ENCODE measurements at regions not wholly inside any gene's neighbourhood (a gene's known extent, or its start where the extent isn't known, plus 50 kb on each side); places are given as distances from the start of the nearest gene placed in this dataset.
"Not testable (repeated sequence)": the region's sequence is repeated elsewhere in the genome, so short reads cannot be mapped to it uniquely, and the experiment has no call there.

DNA sequence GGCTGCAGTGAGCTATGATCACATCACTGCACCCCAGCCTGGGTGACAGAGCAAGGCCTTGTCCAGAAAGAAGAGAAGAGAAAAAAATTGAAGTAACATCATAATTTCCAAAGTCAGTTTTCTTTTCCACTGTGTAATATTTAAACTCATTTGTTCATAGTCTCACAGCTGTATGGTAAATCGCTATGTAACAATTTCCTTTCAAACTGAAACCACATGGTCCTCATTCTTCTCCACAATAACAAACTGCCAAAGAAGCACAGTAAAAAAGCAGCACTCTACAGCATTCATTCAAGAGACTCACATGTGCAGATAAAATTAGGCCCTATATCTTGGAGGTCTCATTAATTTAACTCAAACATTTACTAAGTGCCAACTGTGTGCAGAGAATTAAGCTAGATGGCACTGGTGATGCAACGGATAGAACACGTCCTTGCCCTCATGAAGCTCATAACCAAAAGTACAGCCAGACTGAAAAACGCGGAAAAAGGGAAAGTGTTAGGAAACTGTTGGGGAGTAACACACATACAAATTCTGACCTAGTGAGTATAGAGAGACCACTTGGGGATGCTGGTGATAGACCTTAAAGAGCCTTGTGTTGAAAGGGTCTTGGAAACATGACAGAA, 174.0 kb upstream of the KCTD7 start:
- Histone ChIP-seq H3K9me2 (ENCODE audit: insufficient read depth, low read length) (no peaks in the 10 kb centered on the region), H3K4me3 (ENCODE audit: low read depth, low read length, poor library complexity, severe bottlenecking) (no peak overlapping the region), H3K4me1 (ENCODE audit: insufficient read depth, low read length, poor library complexity, severe bottlenecking) (peaks cover 29% of the 10 kb centered on the region), H3K27ac (ENCODE audit: low read depth, low read length, poor library complexity, severe bottlenecking) (no peak overlapping the region), H3K9me3 (ENCODE audit: low read length) (no peaks in the 10 kb centered on the region), H2AFZ (ENCODE audit: low read length) (no peak overlapping the region), H4K20me1 (ENCODE audit: insufficient read depth, low read length) (no peaks in the 10 kb centered on the region), H3K79me2 (ENCODE audit: insufficient read depth, low read depth, low read length) (no peaks in the 10 kb centered on the region), H3K36me3 (ENCODE audit: insufficient read depth, low read length) (no peaks in the 10 kb centered on the region), H3K4me2 (ENCODE audit: low read length) (no peak overlapping the region)
- BruUV-seq (replicated peaks), result no TSS peak
- CTCF ChIA-PET (ENCODE audit: unreplicated experiment), result no interaction called here
- no peak for TF ChIP-seq EZH2phosphoT487 (IDR thresholded peaks at IDR 0.05; ENCODE audit: borderline replicate concordance, low read depth, low read length)
- TF ChIP-seq, protein P1, sequence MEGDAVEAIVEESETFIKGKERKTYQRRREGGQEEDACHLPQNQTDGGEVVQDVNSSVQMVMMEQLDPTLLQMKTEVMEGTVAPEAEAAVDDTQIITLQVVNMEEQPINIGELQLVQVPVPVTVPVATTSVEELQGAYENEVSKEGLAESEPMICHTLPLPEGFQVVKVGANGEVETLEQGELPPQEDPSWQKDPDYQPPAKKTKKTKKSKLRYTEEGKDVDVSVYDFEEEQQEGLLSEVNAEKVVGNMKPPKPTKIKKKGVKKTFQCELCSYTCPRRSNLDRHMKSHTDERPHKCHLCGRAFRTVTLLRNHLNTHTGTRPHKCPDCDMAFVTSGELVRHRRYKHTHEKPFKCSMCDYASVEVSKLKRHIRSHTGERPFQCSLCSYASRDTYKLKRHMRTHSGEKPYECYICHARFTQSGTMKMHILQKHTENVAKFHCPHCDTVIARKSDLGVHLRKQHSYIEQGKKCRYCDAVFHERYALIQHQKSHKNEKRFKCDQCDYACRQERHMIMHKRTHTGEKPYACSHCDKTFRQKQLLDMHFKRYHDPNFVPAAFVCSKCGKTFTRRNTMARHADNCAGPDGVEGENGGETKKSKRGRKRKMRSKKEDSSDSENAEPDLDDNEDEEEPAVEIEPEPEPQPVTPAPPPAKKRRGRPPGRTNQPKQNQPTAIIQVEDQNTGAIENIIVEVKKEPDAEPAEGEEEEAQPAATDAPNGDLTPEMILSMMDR (conservative IDR thresholded peaks at IDR 0.05; ENCODE audit: low read length), result no peak
- intact Hi-C loops (cut with micrococcal nuclease; ENCODE audit: unreplicated experiment), result no loop called here
- POLR2A ChIA-PET, result no interaction called here
- DNase-seq (ENCODE audit: low spot score), result no peak

DNA sequence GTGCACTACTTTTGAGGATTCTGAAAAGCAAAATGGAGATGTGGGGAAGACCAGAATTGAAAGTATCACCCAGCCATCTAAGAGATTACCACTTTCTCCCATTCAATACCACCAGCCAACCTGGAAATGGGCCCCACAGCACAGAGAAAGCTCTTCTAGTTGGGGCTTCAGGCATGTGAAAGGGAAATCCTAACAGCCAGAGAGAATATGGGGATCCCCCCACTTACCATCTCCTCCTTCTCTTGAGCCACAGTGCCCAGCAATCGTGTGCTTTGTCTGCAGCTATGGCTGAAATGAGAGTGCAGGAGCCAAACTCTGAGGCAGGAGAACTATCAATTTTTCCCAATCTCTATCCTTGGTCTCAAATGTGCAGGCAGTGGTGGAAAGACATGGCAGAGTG, 173.2 kb upstream of the KCTD7 start:
- BruUV-seq (replicated peaks); CTCF ChIA-PET (ENCODE audit: unreplicated experiment); H3K4me3 ChIP-seq (ENCODE audit: low read depth, low read length, poor library complexity, severe bottlenecking): not testable (repeated sequence)

DNA sequence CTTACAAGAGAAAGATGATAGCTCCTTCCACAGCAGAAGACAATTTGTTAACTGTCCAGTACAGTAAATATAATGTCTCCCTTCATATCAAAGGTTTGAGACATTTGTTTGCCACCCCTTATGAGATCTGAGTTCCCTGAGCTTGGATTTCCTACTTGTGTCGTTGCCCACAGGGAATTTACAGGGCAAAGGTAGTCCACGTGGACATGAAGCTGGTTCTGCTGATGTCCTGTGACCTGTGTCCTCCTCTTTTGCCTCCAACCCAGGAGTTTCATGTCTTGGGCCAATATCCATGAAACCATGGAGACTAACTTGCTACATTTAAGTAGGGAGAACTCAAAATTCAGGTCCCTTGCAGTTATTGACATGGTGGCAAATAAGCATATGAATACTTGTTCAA, 172.2 kb upstream of the KCTD7 start:
- H3K9me3 ChIP-seq (ENCODE audit: low read length); H3K27ac ChIP-seq (ENCODE audit: low read depth, low read length, poor library complexity, severe bottlenecking); BruUV-seq (replicated peaks); H2AFZ ChIP-seq (ENCODE audit: low read length); H3K4me2 ChIP-seq (ENCODE audit: low read length); DNase-seq (ENCODE audit: low spot score); H3K79me2 ChIP-seq (ENCODE audit: insufficient read depth, low read depth, low read length); POLR2A ChIA-PET; H3K9me2 ChIP-seq (ENCODE audit: insufficient read depth, low read length); H3K4me3 ChIP-seq (ENCODE audit: low read depth, low read length, poor library complexity, severe bottlenecking); intact Hi-C loops (cut with micrococcal nuclease; ENCODE audit: unreplicated experiment); H4K20me1 ChIP-seq (ENCODE audit: insufficient read depth, low read length); CTCF ChIA-PET (ENCODE audit: unreplicated experiment); H3K36me3 ChIP-seq (ENCODE audit: insufficient read depth, low read length): not testable (repeated sequence)
- peaks cover 29% of the 10 kb centered on the region for H3K4me1 ChIP-seq (ENCODE audit: insufficient read depth, low read length, poor library complexity, severe bottlenecking)

More for the DNA sequence above, 173.2 kb upstream of the KCTD7 start:
- DNase-seq (ENCODE audit: low spot score); H4K20me1 ChIP-seq (ENCODE audit: insufficient read depth, low read length); POLR2A ChIA-PET; H3K79me2 ChIP-seq (ENCODE audit: insufficient read depth, low read depth, low read length); H3K4me2 ChIP-seq (ENCODE audit: low read length); H3K9me3 ChIP-seq (ENCODE audit: low read length); H3K36me3 ChIP-seq (ENCODE audit: insufficient read depth, low read length); intact Hi-C loops (cut with micrococcal nuclease; ENCODE audit: unreplicated experiment); H3K9me2 ChIP-seq (ENCODE audit: insufficient read depth, low read length); H3K27ac ChIP-seq (ENCODE audit: low read depth, low read length, poor library complexity, severe bottlenecking); H2AFZ ChIP-seq (ENCODE audit: low read length): not testable (repeated sequence)
- H3K4me1 ChIP-seq (ENCODE audit: insufficient read depth, low read length, poor library complexity, severe bottlenecking), result peaks cover 29% of the 10 kb centered on the region

DNA sequence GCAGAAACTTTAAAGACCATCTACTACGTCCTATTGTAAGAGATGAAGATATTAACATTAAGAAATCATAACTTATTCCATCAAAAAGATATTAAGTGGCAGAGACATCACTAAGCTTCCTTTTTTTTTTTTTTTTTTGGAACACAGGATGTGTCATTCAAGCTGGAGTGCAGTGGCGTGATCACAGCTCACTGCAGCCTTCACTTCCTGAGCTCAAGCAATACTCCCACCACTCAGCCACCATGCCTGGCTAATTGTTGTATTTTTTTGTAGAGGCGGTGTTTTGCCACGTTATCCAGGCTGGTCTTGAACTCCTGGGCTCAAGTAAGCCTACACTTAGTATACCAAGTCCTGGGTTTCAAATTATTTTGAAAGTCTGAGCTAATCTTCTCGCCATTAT, 169.7 kb upstream of the KCTD7 start:
- BruUV-seq (replicated peaks); H3K4me3 ChIP-seq (ENCODE audit: low read depth, low read length, poor library complexity, severe bottlenecking); H3K36me3 ChIP-seq (ENCODE audit: insufficient read depth, low read length); H4K20me1 ChIP-seq (ENCODE audit: insufficient read depth, low read length); CTCF ChIA-PET (ENCODE audit: unreplicated experiment); H3K27ac ChIP-seq (ENCODE audit: low read depth, low read length, poor library complexity, severe bottlenecking); H3K9me2 ChIP-seq (ENCODE audit: insufficient read depth, low read length); H3K79me2 ChIP-seq (ENCODE audit: insufficient read depth, low read depth, low read length); intact Hi-C loops (cut with micrococcal nuclease; ENCODE audit: unreplicated experiment); H3K9me3 ChIP-seq (ENCODE audit: low read length): not testable (repeated sequence)
- Histone ChIP-seq H3K4me1 (ENCODE audit: insufficient read depth, low read length, poor library complexity, severe bottlenecking) (peaks cover 20% of the 10 kb centered on the region), H2AFZ (ENCODE audit: low read length) (peak overlapping the region; percentile 53; the same call in 1 of the 2 replicates), H3K4me2 (ENCODE audit: low read length) (peak overlapping the region; percentile 35)
- POLR2A ChIA-PET, result interaction anchor here (0.7 to 1.0 kb wide), 2 partner anchors 16 to 212 kb away, joined by 4 read pairs; no protein-coding TSS in a partner anchor
- peak; percentile 23 for DNase-seq (ENCODE audit: low spot score)

DNA sequence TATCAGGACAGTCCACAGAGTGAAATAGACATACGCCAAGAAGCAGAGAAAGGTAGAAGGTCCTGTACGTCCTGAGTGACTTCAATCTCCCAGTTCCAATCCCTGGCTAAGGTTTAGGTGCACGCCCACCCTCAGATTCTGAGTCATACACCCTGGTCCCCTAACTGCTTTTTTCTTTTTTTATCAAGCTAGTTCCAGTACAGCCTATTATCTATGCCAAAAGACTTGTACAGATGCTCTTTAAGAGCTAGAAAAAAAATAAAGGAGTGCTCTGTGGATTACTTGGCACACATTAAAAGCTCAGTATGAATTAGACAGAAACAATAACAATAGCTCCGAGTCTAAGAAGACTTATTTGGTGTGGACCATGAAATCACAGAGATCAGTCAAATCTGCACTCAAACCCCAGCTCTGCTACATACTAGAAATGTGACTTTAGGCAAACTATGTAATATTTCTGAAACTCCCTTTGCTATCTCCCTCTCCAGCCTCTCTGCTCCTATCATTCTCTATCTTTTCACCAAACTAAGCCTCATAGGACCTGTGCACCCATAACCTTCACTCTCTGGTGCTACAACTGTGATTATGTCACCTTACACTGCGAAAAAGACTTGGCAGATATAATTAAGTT, 168.8 kb upstream of the KCTD7 start:
- H3K36me3 ChIP-seq (ENCODE audit: insufficient read depth, low read length); H3K4me2 ChIP-seq (ENCODE audit: low read length); H4K20me1 ChIP-seq (ENCODE audit: insufficient read depth, low read length); intact Hi-C loops (cut with micrococcal nuclease; ENCODE audit: unreplicated experiment); H3K27ac ChIP-seq (ENCODE audit: low read depth, low read length, poor library complexity, severe bottlenecking); DNase-seq (ENCODE audit: low spot score); BruUV-seq (replicated peaks); H3K9me3 ChIP-seq (ENCODE audit: low read length); CTCF ChIA-PET (ENCODE audit: unreplicated experiment); H3K79me2 ChIP-seq (ENCODE audit: insufficient read depth, low read depth, low read length); H3K9me2 ChIP-seq (ENCODE audit: insufficient read depth, low read length); H3K4me3 ChIP-seq (ENCODE audit: low read depth, low read length, poor library complexity, severe bottlenecking); H2AFZ ChIP-seq (ENCODE audit: low read length): not testable (repeated sequence)
- POLR2A ChIA-PET, result interaction anchor here (1.0 kb wide), 2 partner anchors 15 to 430 kb away, joined by 3 to 4 read pairs; no protein-coding TSS in a partner anchor
- H3K4me1 ChIP-seq (ENCODE audit: insufficient read depth, low read length, poor library complexity, severe bottlenecking), result peaks cover 18% of the 10 kb centered on the region
